ENCODE measurements at regions not wholly inside any gene's neighbourhood (a gene's known extent, or its start where the extent isn't known, plus 50 kb on each side); places are given as distances from the start of the nearest gene placed in this dataset.
"Not testable (repeated sequence)": the region's sequence is repeated elsewhere in the genome, so short reads cannot be mapped to it uniquely, and the experiment has no call there.

GRCh38 chr1:10948463-10948775 lies 64.0 kb upstream of the TARDBP start:
- no peaks in the 10 kb centered on the region for H3K36me3 ChIP-seq (ENCODE audit: insufficient read depth, low read length)
- H3K4me2 ChIP-seq (ENCODE audit: low read length) = no peak overlapping the region
- no peaks in the 10 kb centered on the region for H3K9me2 ChIP-seq (ENCODE audit: insufficient read depth, low read length)
- no peaks in the 10 kb centered on the region for H3K27me3 ChIP-seq (ENCODE audit: insufficient read depth, low read depth, low read length)
- H3K27ac ChIP-seq (ENCODE audit: low read length) = no peak overlapping the region
- no peaks in the 10 kb centered on the region for H3K9me3 ChIP-seq (ENCODE audit: low read length)
- H2AFZ ChIP-seq (ENCODE audit: low read depth, low read length) = no peak overlapping the region
- H3K4me3 ChIP-seq (ENCODE audit: low read length) = no peak overlapping the region
- H3K9ac ChIP-seq (ENCODE audit: low read length) = no peak overlapping the region
- no peaks in the 10 kb centered on the region for H3K79me2 ChIP-seq (replicated peaks; ENCODE audit: insufficient read depth, low read length)
- TF ChIP-seq, protein P1, sequence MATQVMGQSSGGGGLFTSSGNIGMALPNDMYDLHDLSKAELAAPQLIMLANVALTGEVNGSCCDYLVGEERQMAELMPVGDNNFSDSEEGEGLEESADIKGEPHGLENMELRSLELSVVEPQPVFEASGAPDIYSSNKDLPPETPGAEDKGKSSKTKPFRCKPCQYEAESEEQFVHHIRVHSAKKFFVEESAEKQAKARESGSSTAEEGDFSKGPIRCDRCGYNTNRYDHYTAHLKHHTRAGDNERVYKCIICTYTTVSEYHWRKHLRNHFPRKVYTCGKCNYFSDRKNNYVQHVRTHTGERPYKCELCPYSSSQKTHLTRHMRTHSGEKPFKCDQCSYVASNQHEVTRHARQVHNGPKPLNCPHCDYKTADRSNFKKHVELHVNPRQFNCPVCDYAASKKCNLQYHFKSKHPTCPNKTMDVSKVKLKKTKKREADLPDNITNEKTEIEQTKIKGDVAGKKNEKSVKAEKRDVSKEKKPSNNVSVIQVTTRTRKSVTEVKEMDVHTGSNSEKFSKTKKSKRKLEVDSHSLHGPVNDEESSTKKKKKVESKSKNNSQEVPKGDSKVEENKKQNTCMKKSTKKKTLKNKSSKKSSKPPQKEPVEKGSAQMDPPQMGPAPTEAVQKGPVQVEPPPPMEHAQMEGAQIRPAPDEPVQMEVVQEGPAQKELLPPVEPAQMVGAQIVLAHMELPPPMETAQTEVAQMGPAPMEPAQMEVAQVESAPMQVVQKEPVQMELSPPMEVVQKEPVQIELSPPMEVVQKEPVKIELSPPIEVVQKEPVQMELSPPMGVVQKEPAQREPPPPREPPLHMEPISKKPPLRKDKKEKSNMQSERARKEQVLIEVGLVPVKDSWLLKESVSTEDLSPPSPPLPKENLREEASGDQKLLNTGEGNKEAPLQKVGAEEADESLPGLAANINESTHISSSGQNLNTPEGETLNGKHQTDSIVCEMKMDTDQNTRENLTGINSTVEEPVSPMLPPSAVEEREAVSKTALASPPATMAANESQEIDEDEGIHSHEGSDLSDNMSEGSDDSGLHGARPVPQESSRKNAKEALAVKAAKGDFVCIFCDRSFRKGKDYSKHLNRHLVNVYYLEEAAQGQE (IDR thresholded peaks at IDR 0.05; ENCODE audit: borderline replicate concordance) = no peak
- no peak for TF ChIP-seq EZH2 (IDR thresholded peaks at IDR 0.05; ENCODE audit: borderline replicate concordance, insufficient read depth, low read length, poor library complexity, severe bottlenecking)
- TF ChIP-seq EP300 (conservative IDR thresholded peaks at IDR 0.05; ENCODE audit: poor library complexity, severe bottlenecking) = no peak
- TF ChIP-seq RAD21 (conservative IDR thresholded peaks at IDR 0.05) = no peak
- TF ChIP-seq, protein P2, sequence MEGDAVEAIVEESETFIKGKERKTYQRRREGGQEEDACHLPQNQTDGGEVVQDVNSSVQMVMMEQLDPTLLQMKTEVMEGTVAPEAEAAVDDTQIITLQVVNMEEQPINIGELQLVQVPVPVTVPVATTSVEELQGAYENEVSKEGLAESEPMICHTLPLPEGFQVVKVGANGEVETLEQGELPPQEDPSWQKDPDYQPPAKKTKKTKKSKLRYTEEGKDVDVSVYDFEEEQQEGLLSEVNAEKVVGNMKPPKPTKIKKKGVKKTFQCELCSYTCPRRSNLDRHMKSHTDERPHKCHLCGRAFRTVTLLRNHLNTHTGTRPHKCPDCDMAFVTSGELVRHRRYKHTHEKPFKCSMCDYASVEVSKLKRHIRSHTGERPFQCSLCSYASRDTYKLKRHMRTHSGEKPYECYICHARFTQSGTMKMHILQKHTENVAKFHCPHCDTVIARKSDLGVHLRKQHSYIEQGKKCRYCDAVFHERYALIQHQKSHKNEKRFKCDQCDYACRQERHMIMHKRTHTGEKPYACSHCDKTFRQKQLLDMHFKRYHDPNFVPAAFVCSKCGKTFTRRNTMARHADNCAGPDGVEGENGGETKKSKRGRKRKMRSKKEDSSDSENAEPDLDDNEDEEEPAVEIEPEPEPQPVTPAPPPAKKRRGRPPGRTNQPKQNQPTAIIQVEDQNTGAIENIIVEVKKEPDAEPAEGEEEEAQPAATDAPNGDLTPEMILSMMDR (IDR thresholded peaks at IDR 0.05; ENCODE audit: poor library complexity, severe bottlenecking) = no peak
- TF ChIP-seq POLR2AphosphoS5 (IDR thresholded peaks at IDR 0.05) = no peak
- no peak for TF ChIP-seq MXI1 (conservative IDR thresholded peaks at IDR 0.05; ENCODE audit: poor library complexity, severe bottlenecking)
- no peak for TF ChIP-seq SMC3 (conservative IDR thresholded peaks at IDR 0.05; ENCODE audit: poor library complexity)
- no peak for TF ChIP-seq TAF1 (IDR thresholded peaks at IDR 0.05; ENCODE audit: low read depth)
- H4K20me1 ChIP-seq (ENCODE audit: insufficient read depth) = no peaks in the 10 kb centered on the region
- H3F3A ChIP-seq (ENCODE audit: insufficient read depth, low read length, poor library complexity, severe bottlenecking) = no peaks in the 10 kb centered on the region

DNA sequence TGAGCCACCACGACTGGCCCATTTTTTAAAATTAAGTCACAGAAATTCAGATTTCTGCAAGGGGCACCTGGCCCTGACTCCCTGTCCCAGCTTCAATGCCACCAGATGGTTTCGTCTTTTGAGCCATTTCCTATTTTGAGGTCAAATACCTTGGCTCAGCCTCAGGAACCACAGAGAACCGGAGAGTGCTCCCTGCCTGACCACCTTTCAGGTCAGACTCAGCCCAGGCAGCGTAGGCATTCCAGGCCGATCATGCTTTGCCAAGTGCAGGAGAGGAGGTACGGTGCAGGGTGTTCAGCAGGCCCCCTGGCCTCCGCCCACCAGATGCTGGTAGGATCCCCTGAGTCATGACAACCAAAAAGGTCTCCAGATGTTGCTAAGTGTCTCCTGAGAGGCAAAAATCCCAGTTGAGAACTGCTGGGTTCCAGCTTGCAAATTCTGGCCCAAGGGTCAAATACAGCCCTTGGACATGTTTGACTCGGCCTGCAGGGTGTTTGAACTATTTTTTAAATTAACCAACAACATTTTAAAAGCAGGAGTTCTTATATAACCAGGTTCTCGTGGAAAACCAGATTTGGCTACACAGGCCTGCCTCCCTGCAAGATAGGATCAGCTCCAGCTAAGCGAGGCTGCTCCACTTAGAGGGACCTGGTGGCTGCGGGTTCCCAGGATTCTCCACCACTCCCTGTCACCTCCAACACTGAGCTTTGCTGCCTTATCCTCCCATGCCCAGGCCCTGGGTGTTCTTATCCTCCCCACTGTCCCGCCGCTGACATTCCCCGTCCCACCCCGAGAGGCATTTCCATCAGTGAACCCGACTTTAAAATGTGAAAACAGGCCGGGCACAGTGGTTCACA lies 61.9 kb upstream of the TARDBP start:
- Histone ChIP-seq H3K9me3 (ENCODE audit: low read length) (no peaks in the 10 kb centered on the region), H3K79me2 (replicated peaks; ENCODE audit: insufficient read depth, low read length) (no peaks in the 10 kb centered on the region), H2AFZ (ENCODE audit: low read depth, low read length) (no peak overlapping the region), H3K4me3 (ENCODE audit: low read length) (no peak overlapping the region), H3K27ac (ENCODE audit: low read length) (no peak overlapping the region), H3F3A (ENCODE audit: insufficient read depth, low read length, poor library complexity, severe bottlenecking) (no peaks in the 10 kb centered on the region), H3K9ac (ENCODE audit: low read length) (no peak overlapping the region), H3K4me2 (ENCODE audit: low read length) (no peak overlapping the region), H3K27me3 (ENCODE audit: insufficient read depth, low read depth, low read length) (no peaks in the 10 kb centered on the region), H3K36me3 (ENCODE audit: insufficient read depth, low read length) (no peaks in the 10 kb centered on the region), H4K20me1 (ENCODE audit: insufficient read depth) (no peaks in the 10 kb centered on the region), H3K9me2 (ENCODE audit: insufficient read depth, low read length) (no peaks in the 10 kb centered on the region)
- TF ChIP-seq MXI1 (conservative IDR thresholded peaks at IDR 0.05; ENCODE audit: poor library complexity, severe bottlenecking) (no peak), POLR2AphosphoS5 (IDR thresholded peaks at IDR 0.05) (no peak), SMC3 (conservative IDR thresholded peaks at IDR 0.05; ENCODE audit: poor library complexity) (no peak), TAF1 (IDR thresholded peaks at IDR 0.05; ENCODE audit: low read depth) (no peak), RAD21 (conservative IDR thresholded peaks at IDR 0.05) (no peak), EZH2 (IDR thresholded peaks at IDR 0.05; ENCODE audit: borderline replicate concordance, insufficient read depth, low read length, poor library complexity, severe bottlenecking) (no peak), EP300 (conservative IDR thresholded peaks at IDR 0.05; ENCODE audit: poor library complexity, severe bottlenecking) (no peak)
- TF ChIP-seq, protein P2 (IDR thresholded peaks at IDR 0.05; ENCODE audit: poor library complexity, severe bottlenecking) = no peak
- TF ChIP-seq, protein P1 (IDR thresholded peaks at IDR 0.05; ENCODE audit: borderline replicate concordance) = no peak

DNA sequence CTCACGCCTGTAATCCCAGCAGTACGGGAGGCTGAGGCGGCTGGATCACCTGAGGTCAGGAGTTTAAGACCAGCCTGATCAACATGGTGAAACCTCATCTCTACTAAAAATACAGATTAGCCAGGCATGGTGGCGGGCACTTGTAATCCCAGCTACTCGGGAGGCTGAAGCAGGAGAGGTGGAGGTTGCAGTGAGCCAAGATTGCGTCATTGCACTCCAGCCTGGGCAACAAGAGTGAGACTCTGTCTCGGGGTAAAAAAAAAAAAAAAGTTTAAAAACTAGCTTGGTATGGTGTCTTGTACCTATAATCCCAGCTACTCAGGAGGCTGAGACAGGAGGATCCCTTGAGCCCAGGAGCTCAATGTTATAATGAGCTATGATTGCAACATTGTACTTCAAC lies 61.2 kb upstream of the TARDBP start:
- not testable (repeated sequence) for H3K9me2 ChIP-seq (ENCODE audit: insufficient read depth, low read length); H3K27ac ChIP-seq (ENCODE audit: low read length); H3K4me3 ChIP-seq (ENCODE audit: low read length); H3K79me2 ChIP-seq (replicated peaks; ENCODE audit: insufficient read depth, low read length); H3F3A ChIP-seq (ENCODE audit: insufficient read depth, low read length, poor library complexity, severe bottlenecking); H3K4me2 ChIP-seq (ENCODE audit: low read length); H3K27me3 ChIP-seq (ENCODE audit: insufficient read depth, low read depth, low read length); H3K9ac ChIP-seq (ENCODE audit: low read length); H4K20me1 ChIP-seq (ENCODE audit: insufficient read depth); H3K36me3 ChIP-seq (ENCODE audit: insufficient read depth, low read length); H3K9me3 ChIP-seq (ENCODE audit: low read length); H2AFZ ChIP-seq (ENCODE audit: low read depth, low read length)
